CD4-positive, alpha-beta T cell (primary cell): ENCODE measurements at regions not wholly inside any gene's neighbourhood (a gene's known extent, or its start where the extent isn't known, plus 50 kb on each side); places are given as distances from the start of the nearest gene placed in this dataset.
A peak's percentile ranks its signal among the peaks of the same experiment; 100 is the strongest.

Experiments used
- ATAC-seq: fragments of 200-7000 bp; cut with Tn5 transposase; one replicate; pipeline ENCODE4 v1.10.0; 2022; ENCODE audit warnings: mild to moderate bottlenecking; ENCODE audit not compliant: poor library complexity
- CTCF ChIA-PET: fragments of 350-600 bp; sonication (Branson Sonifier 250); formaldehyde crosslinking; loops from one replicate; lab custom pipeline; 2021; ENCODE audit warnings: antibody characterized with exemption, inconsistent platforms; lab: Charles Lee
- POLR2A ChIA-PET: fragments of 350-600 bp; sonication (Branson Sonifier 250); formaldehyde crosslinking; loops from one replicate; lab custom pipeline; 2021; ENCODE audit warnings: antibody characterized with exemption, inconsistent platforms; lab: Charles Lee
- DNase-seq, 14 experiments: peaks; one replicate each; pipeline ENCODE4 v3.0.0-alpha.2; 2013 to 2020; ENCODE audit warnings: mixed read lengths in 2 of 14
- H3K27ac ChIP-seq, 2 donors: one replicate each; pipeline versions ENCODE4 v1.5.1 to v1.7.0; 2013; ENCODE audit warnings: low read length in 2 of 2, low read depth in 1 of 2, mild to moderate bottlenecking in 1 of 2
- H3K27me3 ChIP-seq, 2 experiments: 1 replicate in 1 of 2; 2 replicates in 1 of 2; pipeline versions ENCODE4 v1.6.1 to v1.7.0; 2013; ENCODE audit warnings: low read length in 2 of 2, control low read depth in 1 of 2, mild to moderate bottlenecking in 1 of 2, moderate library complexity in 1 of 2; ENCODE audit not compliant: insufficient read depth in 2 of 2, control insufficient read depth in 1 of 2
- H3K36me3 ChIP-seq: one replicate; pipeline ENCODE4 v1.6.1; 2013; ENCODE audit warnings: low read length, control low read depth; ENCODE audit not compliant: insufficient read depth
- H3K4me1 ChIP-seq: one replicate; pipeline ENCODE4 v1.6.1; 2013; ENCODE audit warnings: low read length, control low read depth; ENCODE audit not compliant: insufficient read depth
- H3K4me3 ChIP-seq: one replicate; pipeline ENCODE4 v1.5.1; 2013; ENCODE audit warnings: mild to moderate bottlenecking, low read length, moderate library complexity
- H3K9me3 ChIP-seq, 2 experiments: 1 replicate in 1 of 2; 2 replicates in 1 of 2; pipeline versions ENCODE4 v1.6.1 to v1.7.0; 2013; ENCODE audit warnings: low read length in 2 of 2, mild to moderate bottlenecking in 2 of 2, control low read depth in 1 of 2, moderate library complexity in 1 of 2; ENCODE audit not compliant: control insufficient read depth in 1 of 2, insufficient read depth in 1 of 2
- H3K27ac Mint-ChIP-seq: one replicate; pipeline ENCODE4 v1.8.0; 2020; ENCODE audit warnings: mixed read lengths
- H3K27me3 Mint-ChIP-seq: one replicate; pipeline ENCODE4 v1.8.0; 2021; ENCODE audit warnings: mixed read lengths
- H3K36me3 Mint-ChIP-seq: one replicate; pipeline ENCODE4 v1.8.0; 2021; ENCODE audit warnings: low read depth, mixed read lengths
- H3K4me1 Mint-ChIP-seq: one replicate; pipeline ENCODE4 v1.8.0; 2021; ENCODE audit warnings: low read depth, mixed read lengths
- H3K4me3 Mint-ChIP-seq: one replicate; pipeline ENCODE4 v1.8.0; 2020; ENCODE audit warnings: mild to moderate bottlenecking, mixed read lengths
- H3K9me3 Mint-ChIP-seq: one replicate; pipeline ENCODE4 v1.8.0; 2020; ENCODE audit warnings: mixed read lengths
- CTCF ChIP-seq: fragments of 200-600 bp; IDR thresholded peaks from one replicate; pipeline ENCODE4 v1.8.0; 2022; ENCODE audit warnings: antibody characterized with exemption, mild to moderate bottlenecking
- intact Hi-C, 2 experiments: fragments of 100-400 bp; cut with DNase I in 1 of 2; cut with micrococcal nuclease in 1 of 2; formaldehyde crosslinking; loops; one replicate each; pipeline versions ENCODE4 v1.15.1 to v1.9.0; 2023 to 2025; cut with DNase I, micrococcal nuclease

GRCh38 chr3:56858331-56858730, 56.6 kb upstream of the ARHGEF3 start:
- peak; percentile 56 for ATAC-seq

DNA sequence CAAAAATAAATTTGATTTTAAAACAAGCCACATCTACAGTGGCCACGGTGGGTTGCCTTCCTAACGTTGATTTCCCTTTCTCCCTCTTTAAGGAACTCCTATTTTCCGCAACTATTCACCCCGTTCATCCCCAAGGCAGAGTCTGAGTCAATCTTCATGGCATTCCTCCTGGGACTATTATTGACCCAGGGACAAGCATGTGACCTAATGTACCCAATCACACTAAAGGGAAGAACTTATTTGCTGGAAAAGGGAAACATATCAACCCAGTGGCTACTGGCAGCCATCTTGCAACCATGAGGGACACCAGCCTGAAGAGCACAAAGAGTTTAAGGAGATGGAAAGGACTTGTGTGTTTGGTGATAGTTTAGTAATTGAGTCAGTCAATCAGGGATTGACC, 55.4 kb upstream of the ARHGEF3 start:
- Histone ChIP-seq H3K27ac (no peak overlapping the region), H3K4me1 (peaks cover 48% of the 10 kb centered on the region), H3K9me3 (no peaks in the 10 kb centered on the region), H3K4me3 (no peak overlapping the region), H3K36me3 (peaks cover 3% of the 10 kb centered on the region), H3K27me3 (no peaks in the 10 kb centered on the region)
- ChIA-PET POLR2A (interaction anchor here (1.3 kb wide), 1 partner anchor 30 kb away, joined by 3 read pairs; no protein-coding TSS in a partner anchor), CTCF (no interaction called here)
- H3K27ac Mint-ChIP-seq: no peak overlapping the region
- H3K4me3 Mint-ChIP-seq: no peak overlapping the region
- TF ChIP-seq CTCF: no peak
- no peaks in the 10 kb centered on the region for H3K27me3 Mint-ChIP-seq
- intact Hi-C loops: loop anchor here (2.0 to 5.0 kb wide), 2 partner anchors 132 to 155 kb away; no protein-coding TSS in a partner anchor
- H3K36me3 Mint-ChIP-seq: peaks cover 9% of the 10 kb centered on the region
- H3K9me3 Mint-ChIP-seq: no peaks in the 10 kb centered on the region
- peaks cover 59% of the 10 kb centered on the region for H3K4me1 Mint-ChIP-seq
- DNase-seq (no peak), ATAC-seq (no peak)

More at GRCh38 chr3:56858331-56858730, 56.6 kb upstream of the ARHGEF3 start:
- Mint-ChIP-seq H3K27me3 (no peaks in the 10 kb centered on the region), H3K4me3 (peak overlapping the region; percentile 21), H3K36me3 (peaks cover 7% of the 10 kb centered on the region), H3K4me1 (peaks cover 70% of the 10 kb centered on the region), H3K27ac (peak overlapping the region; percentile 67), H3K9me3 (no peaks in the 10 kb centered on the region)
- intact Hi-C loops: loop anchor here in 1 of 2 experiments (5.0 kb wide), 1 partner anchor 156 kb away; no protein-coding TSS in a partner anchor
- Histone ChIP-seq H3K9me3 (no peaks in the 10 kb centered on the region), H3K4me1 (peaks cover 52% of the 10 kb centered on the region), H3K27ac (no peak overlapping the region), H3K27me3 (no peaks in the 10 kb centered on the region), H3K36me3 (no peaks in the 10 kb centered on the region), H3K4me3 (no peak overlapping the region)
- no peak for TF ChIP-seq CTCF
- CTCF ChIA-PET: interaction anchor here (0.7 to 1.2 kb wide), 4 partner anchors 26 to 131 kb away, joined by 3 to 5 read pairs (median 3); no protein-coding TSS in a partner anchor
- POLR2A ChIA-PET: interaction anchor here (0.5 to 1.4 kb wide), 3 partner anchors 58 to 248 kb away, joined by 3 to 5 read pairs (median 3); no protein-coding TSS in a partner anchor
- DNase-seq: peak in 4 of 14 experiments; percentile 14 to 25 (median 22)

DNA sequence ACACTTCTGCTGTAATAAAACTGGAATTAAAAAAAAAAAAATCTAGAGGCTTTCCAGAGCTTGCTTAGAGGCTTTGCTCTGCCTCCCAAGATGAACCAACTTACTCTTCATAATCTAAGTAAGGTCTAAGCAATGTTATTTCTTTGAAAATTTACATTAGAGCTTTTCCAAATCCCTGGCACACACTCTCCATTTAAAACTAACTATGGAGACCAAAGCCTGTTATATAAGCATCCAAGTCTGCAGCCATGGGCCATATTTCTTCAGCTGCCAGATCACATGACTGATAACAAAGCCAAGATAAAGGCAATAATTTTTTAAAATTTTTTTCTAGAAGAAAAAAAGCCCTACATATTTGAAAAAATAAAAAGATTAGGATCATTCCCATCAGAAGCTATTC, 55.0 kb upstream of the ARHGEF3 start:
- Mint-ChIP-seq H3K27ac (no peak overlapping the region), H3K4me1 (peaks cover 57% of the 10 kb centered on the region), H3K4me3 (no peak overlapping the region), H3K27me3 (no peaks in the 10 kb centered on the region), H3K9me3 (no peaks in the 10 kb centered on the region), H3K36me3 (peaks cover 13% of the 10 kb centered on the region)
- Histone ChIP-seq H3K9me3 (no peaks in the 10 kb centered on the region), H3K27me3 (no peaks in the 10 kb centered on the region), H3K4me1 (peaks cover 43% of the 10 kb centered on the region), H3K27ac (no peak overlapping the region), H3K36me3 (peaks cover 7% of the 10 kb centered on the region), H3K4me3 (no peak overlapping the region)
- intact Hi-C loops: loop anchor here (2.0 to 5.0 kb wide), 2 partner anchors 132 to 154 kb away; no protein-coding TSS in a partner anchor
- ChIA-PET POLR2A (interaction anchor here (1.1 to 1.3 kb wide), 2 partner anchors 30 to 59 kb away, joined by 3 read pairs; no protein-coding TSS in a partner anchor), CTCF (no interaction called here)
- ATAC-seq (no peak), DNase-seq (no peak)
- no peak for TF ChIP-seq CTCF
